Breast epithelium (tissue), 4 donors: ENCODE measurements at regions not wholly inside any gene's neighbourhood (a gene's known extent, or its start where the extent isn't known, plus 50 kb on each side); places are given as distances from the start of the nearest gene placed in this dataset.

ENCODE experiments used
- DNase-seq, 2 donors: peaks; one replicate each; pipeline ENCODE4 v3.0.0-alpha.2; 2019; ENCODE audit warnings: low spot score in 2 of 2
- H3K27ac ChIP-seq, 2 donors: fragments of 200-600 bp; sonication (generic) in 1 of 2; one replicate each; pipeline ENCODE4 v1.5.1; 2016 to 2019; ENCODE audit warnings: mild to moderate bottlenecking in 1 of 2
- H3K27me3 ChIP-seq, 2 donors: fragments of 200-600 bp; sonication (generic) in 1 of 2; one replicate each; pipeline versions ENCODE4 v1.5.1 to v1.6.0; 2017 to 2019; ENCODE audit warnings: control low read depth in 1 of 2, mild to moderate bottlenecking in 1 of 2
- H3K36me3 ChIP-seq: fragments of 200-600 bp; one replicate; pipeline ENCODE4 v1.5.1; 2019
- H3K4me1 ChIP-seq, 2 donors: fragments of 200-600 bp; sonication (generic); one replicate each; pipeline ENCODE4 v1.5.1; 2016 to 2019; ENCODE audit warnings: control low read depth in 1 of 2
- H3K4me3 ChIP-seq, 3 donors: fragments of 200-600 bp; sonication (generic); 1 replicate in 2 of 3; 2 replicates in 1 of 3; pipeline ENCODE4 v1.5.1; 2016 to 2019; ENCODE audit warnings: mild to moderate bottlenecking in 3 of 3, moderate library complexity in 2 of 3
- H3K9me3 ChIP-seq, 2 donors: fragments of 200-600 bp; sonication (generic) in 1 of 2; one replicate each; pipeline ENCODE4 v1.5.1; 2016 to 2019; ENCODE audit warnings: control low read depth in 1 of 2
- CTCF ChIP-seq, 3 donors: fragments of 450-650 bp; IDR thresholded peaks; one replicate each; pipeline ENCODE4 v1.5.1; 2016 to 2017; ENCODE audit warnings: antibody characterized with exemption in 3 of 3, mild to moderate bottlenecking in 3 of 3, moderate library complexity in 3 of 3
- POLR2A ChIP-seq: fragments of 450-650 bp; IDR thresholded peaks from one replicate; pipeline ENCODE4 v1.6.1; 2016; ENCODE audit warnings: antibody characterized with exemption, mild to moderate bottlenecking, moderate library complexity
- POLR2AphosphoS5 ChIP-seq, 3 donors: sonication (generic); formaldehyde crosslinking; IDR thresholded peaks; one replicate each; pipeline ENCODE4 v1.6.1; 2017; ENCODE audit warnings: antibody characterized with exemption in 3 of 3
- intact Hi-C: fragments of 100-400 bp; cut with DNase I; formaldehyde crosslinking; loops from one replicate; pipeline ENCODE4 v1.15.1; 2023; ENCODE audit warnings: low total_unique reads

GRCh38 chr14:29062976-29063375 is 296.4 kb downstream of the FOXG1 start:
- Histone ChIP-seq H3K4me1 (no peaks in the 10 kb centered on the region), H3K9me3 (peaks cover 0 to 5% of the 10 kb centered on the region in 2 donors), H3K4me3 (no peak overlapping the region), H3K27me3 (no peaks in the 10 kb centered on the region), H3K36me3 (no peaks in the 10 kb centered on the region), H3K27ac (no peak overlapping the region)
- DNase-seq: no peak
- TF ChIP-seq CTCF (IDR thresholded peaks at IDR 0.05): no peak
- intact Hi-C loops: no loop called here

GRCh38 chr14:29064305-29064900 is 297.8 kb downstream of the FOXG1 start:
- H3K9me3 ChIP-seq: peaks cover 0 to 5% of the 10 kb centered on the region in 2 donors
- H3K4me3 ChIP-seq: no peak overlapping the region
- H3K4me1 ChIP-seq: no peaks in the 10 kb centered on the region
- no peak overlapping the region for H3K27ac ChIP-seq
- no peaks in the 10 kb centered on the region for H3K27me3 ChIP-seq
- intact Hi-C loops: no loop called here
- TF ChIP-seq CTCF (IDR thresholded peaks at IDR 0.05) (no peak), POLR2A (no peak), POLR2AphosphoS5 (IDR thresholded peaks at IDR 0.05) (no peak)
- no peaks in the 10 kb centered on the region for H3K36me3 ChIP-seq
- no peak for DNase-seq

GRCh38 chr14:29069228-29069627 is 302.6 kb downstream of the FOXG1 start:
- H3K9me3 ChIP-seq: peaks cover 0 to 10% of the 10 kb centered on the region in 2 donors
- intact Hi-C loops: no loop called here
- H3K36me3 ChIP-seq: no peaks in the 10 kb centered on the region
- no peak for TF ChIP-seq CTCF (IDR thresholded peaks at IDR 0.05)
- no peak for TF ChIP-seq POLR2A
- TF ChIP-seq POLR2AphosphoS5 (IDR thresholded peaks at IDR 0.05): no peak
- no peak overlapping the region for H3K27ac ChIP-seq
- DNase-seq: no peak
- no peaks in the 10 kb centered on the region for H3K27me3 ChIP-seq
- H3K4me1 ChIP-seq: no peaks in the 10 kb centered on the region
- H3K4me3 ChIP-seq: no peak overlapping the region

- TF ChIP-seq POLR2A (no peak), CTCF (IDR thresholded peaks at IDR 0.05) (no peak), POLR2AphosphoS5 (IDR thresholded peaks at IDR 0.05) (no peak)
Observed at GRCh38 chr14:29075761-29076160, 309.2 kb downstream of the FOXG1 start.

GRCh38 chr14:29077916-29078315 is 311.3 kb downstream of the FOXG1 start:
- intact Hi-C loops: loop anchor here (5.0 kb wide), 1 partner anchor 1339 kb away; no protein-coding TSS in a partner anchor
- Histone ChIP-seq H3K4me1 (no peaks in the 10 kb centered on the region), H3K36me3 (no peaks in the 10 kb centered on the region), H3K9me3 (no peaks in the 10 kb centered on the region), H3K27ac (no peak overlapping the region), H3K4me3 (no peak overlapping the region), H3K27me3 (no peaks in the 10 kb centered on the region)
- no peak for DNase-seq
- TF ChIP-seq POLR2A (no peak), CTCF (IDR thresholded peaks at IDR 0.05) (no peak), POLR2AphosphoS5 (IDR thresholded peaks at IDR 0.05) (no peak)

More at GRCh38 chr14:29075761-29076160, 309.2 kb downstream of the FOXG1 start:
- no peak for DNase-seq
- peaks cover 0 to 5% of the 10 kb centered on the region in 2 donors for H3K9me3 ChIP-seq
- no peak overlapping the region for H3K4me3 ChIP-seq
- intact Hi-C loops: loop anchor here (5.0 kb wide), 1 partner anchor 1342 kb away; no protein-coding TSS in a partner anchor
- no peaks in the 10 kb centered on the region for H3K4me1 ChIP-seq
- no peaks in the 10 kb centered on the region for H3K36me3 ChIP-seq
- H3K27ac ChIP-seq: no peak overlapping the region
- H3K27me3 ChIP-seq: no peaks in the 10 kb centered on the region
